WI38 (cell line): ENCODE measurements at regions not wholly inside any gene's neighbourhood (a gene's known extent, or its start where the extent isn't known, plus 50 kb on each side); places are given as distances from the start of the nearest gene placed in this dataset.

Source experiments
- H3K4me3 ChIP-seq: 2 replicates; pipeline ENCODE4 v1.5.1; 2011; ENCODE audit warnings: low read depth, mild to moderate bottlenecking, control low read depth, low read length
- TF ChIP-seq, protein P1 (sequence below): IDR thresholded peaks from 2 replicates; pipeline ENCODE4 v1.5.1; 2012; ENCODE audit warnings: low read depth, mild to moderate bottlenecking, control low read depth, low read length

DNA sequence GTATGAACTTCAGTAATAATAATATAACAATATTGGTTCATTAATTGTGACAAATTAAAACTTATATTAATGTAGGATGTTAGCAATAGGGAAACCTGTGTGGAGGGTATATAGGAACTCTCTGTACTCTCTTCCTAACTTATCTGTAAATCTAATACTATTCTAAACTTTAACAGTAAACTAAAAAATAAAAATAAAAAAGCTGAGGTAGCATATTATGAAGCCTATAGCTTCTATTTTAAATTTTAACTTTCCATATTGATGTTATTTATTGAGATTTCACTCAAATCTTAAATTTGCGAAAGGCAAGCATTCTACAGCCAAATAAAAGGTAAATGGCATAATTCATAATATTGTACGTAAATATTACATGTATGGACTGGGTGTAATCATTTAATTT, 326.4 kb downstream of the MEI4 start:
- no peak overlapping the region for H3K4me3 ChIP-seq
- TF ChIP-seq, protein P1, sequence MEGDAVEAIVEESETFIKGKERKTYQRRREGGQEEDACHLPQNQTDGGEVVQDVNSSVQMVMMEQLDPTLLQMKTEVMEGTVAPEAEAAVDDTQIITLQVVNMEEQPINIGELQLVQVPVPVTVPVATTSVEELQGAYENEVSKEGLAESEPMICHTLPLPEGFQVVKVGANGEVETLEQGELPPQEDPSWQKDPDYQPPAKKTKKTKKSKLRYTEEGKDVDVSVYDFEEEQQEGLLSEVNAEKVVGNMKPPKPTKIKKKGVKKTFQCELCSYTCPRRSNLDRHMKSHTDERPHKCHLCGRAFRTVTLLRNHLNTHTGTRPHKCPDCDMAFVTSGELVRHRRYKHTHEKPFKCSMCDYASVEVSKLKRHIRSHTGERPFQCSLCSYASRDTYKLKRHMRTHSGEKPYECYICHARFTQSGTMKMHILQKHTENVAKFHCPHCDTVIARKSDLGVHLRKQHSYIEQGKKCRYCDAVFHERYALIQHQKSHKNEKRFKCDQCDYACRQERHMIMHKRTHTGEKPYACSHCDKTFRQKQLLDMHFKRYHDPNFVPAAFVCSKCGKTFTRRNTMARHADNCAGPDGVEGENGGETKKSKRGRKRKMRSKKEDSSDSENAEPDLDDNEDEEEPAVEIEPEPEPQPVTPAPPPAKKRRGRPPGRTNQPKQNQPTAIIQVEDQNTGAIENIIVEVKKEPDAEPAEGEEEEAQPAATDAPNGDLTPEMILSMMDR = no peak

DNA sequence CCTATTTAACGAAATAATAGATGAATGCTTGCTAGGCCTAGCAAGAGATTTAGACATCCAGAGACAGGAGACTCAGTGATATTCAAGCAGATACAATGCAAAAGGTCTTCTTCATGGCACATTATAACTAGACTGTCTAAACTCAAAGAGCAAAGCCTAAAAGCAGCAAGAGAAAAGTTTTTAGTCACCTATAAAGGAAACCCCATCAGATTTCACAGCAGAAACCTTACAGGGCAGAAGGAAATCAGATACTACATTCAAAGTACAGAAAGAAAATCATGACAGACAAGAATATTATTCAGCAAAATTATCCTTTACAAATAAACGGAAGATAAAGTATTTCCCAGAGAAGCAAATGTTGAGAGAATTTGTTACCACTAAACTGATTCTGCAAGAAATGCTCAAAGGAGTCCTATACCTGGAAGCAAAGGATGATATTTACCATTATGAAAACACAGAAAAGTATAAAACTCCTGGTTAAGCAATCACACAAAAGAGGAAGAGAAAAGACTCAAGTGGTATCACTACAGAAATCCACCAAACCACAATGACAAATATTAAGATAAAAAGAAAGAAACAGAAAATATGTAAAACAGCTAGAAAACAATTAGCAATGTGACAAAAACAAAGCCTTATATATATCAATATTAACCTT, 333.7 kb downstream of the MEI4 start:
- TF ChIP-seq, protein P1 = no peak

DNA sequence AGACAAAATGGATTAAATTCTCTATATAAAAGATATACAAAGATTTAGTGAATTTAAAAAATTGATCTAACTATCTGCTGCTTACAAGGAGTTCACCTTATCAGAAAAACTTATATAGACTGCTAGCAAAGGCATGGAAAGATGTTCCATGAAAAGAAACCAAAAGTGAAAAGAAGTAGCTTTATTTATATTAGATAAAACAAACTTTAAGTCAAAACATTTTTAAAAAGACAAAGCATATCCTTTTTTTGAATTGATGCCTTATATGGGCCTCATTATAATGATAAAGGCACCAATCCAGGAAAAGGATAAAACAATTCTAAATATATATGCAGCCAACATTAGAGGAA, 334.2 kb downstream of the MEI4 start:
- H3K4me3 ChIP-seq = no peak overlapping the region
- TF ChIP-seq, protein P1 = no peak

More for the DNA sequence above, 333.7 kb downstream of the MEI4 start:
- no peak overlapping the region for H3K4me3 ChIP-seq

DNA sequence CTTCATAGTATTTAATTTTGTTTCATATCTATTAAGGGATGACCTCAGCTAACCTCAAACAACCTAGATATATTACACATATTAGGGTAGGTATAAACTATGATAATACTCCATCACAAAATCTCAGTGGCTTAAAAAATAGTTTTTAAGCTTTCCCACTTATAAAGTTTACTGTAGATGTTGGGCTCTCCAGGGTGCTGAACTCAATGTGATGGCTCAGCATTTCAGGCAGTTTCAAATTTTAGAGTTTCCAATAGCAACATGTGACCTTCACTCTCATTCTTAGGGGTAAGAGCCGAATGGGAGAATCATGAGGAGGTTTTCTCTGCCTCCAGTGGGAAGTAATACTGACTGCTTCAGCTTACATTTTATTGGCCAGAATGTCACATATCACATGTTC, 357.3 kb downstream of the MEI4 start:
- TF ChIP-seq, protein P1 = no peak
- H3K4me3 ChIP-seq = no peak overlapping the region

DNA sequence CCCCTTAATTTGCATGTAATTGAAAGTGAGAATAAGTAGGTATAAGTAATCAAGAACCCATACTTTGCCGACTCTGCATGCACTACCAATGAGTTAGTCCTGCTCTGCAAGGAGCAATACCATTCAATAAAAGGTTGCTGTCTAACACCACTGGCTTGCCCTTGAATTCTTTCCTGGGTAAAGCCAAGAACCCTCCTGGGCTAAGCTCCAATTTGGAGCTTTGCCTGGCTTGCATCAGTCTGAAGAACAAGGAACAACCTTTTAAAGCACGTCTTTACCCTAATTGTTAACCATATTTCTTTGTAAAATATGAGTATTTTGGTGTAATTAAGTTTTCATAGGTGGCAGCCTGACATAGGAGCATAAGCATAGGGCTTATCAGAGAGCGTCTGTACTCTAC, 367.7 kb downstream of the MEI4 start:
- TF ChIP-seq, protein P1 = no peak
- no peak overlapping the region for H3K4me3 ChIP-seq

DNA sequence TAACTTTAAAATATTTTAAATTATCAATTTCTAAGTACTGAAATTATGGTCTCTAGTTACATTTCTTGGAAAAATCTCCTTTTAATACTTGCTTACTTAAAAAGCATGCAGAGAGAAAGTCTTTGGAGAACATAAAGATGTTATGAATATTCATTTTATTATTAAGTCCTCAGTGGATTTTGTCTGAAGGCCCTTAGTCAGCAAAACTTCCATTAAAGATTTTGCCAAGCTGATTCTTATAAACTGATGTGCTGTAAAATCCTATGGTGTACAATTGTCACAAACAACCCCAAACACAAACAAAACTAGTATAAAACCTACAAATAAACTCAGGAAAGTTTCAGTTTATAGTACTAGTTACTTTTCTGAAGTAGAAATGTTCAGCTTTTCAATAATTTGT, 372.7 kb downstream of the MEI4 start:
- TF ChIP-seq, protein P1 = no peak
- no peak overlapping the region for H3K4me3 ChIP-seq

DNA sequence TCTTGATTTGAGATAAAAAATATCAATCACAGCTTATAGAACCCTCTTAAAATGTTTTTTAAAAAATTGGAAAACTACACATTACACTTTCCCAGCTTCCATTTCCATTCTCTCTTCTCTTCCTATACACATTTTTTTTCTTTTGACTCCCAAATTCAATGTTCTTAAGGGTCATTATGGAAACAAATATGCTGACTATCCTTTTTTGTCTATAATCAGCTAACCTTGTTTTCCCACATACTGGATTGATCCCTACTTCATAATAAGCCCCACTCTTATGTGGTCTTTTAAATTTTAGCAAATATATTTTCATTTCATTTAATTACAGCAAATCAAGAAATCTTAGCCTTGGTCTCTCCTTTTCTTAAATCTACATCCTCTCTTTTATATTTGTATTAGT, 378.4 kb downstream of the MEI4 start:
- TF ChIP-seq, protein P1 = no peak

More for the DNA sequence above, 378.4 kb downstream of the MEI4 start:
- no peak overlapping the region for H3K4me3 ChIP-seq
